HG03066 (cell line): ENCODE measurements at regions not wholly inside any gene's neighbourhood (a gene's known extent, or its start where the extent isn't known, plus 50 kb on each side); places are given as distances from the start of the nearest gene placed in this dataset.

Experiments used
- ATAC-seq: cut with Tn5 transposase; IDR thresholded peaks from one replicate; pipeline ENCODE4 v1.9.1; 2021; ENCODE audit warnings: low read depth; ENCODE audit not compliant: unreplicated experiment

- peak; percentile 82 for ATAC-seq
Observed at GRCh38 chr7:16975712-16976111, 93.9 kb upstream of the AGR3 start.

GRCh38 chr7:16978358-16979244 lies 96.8 kb upstream of the AGR3 start:
- no peak for ATAC-seq

GRCh38 chr7:16980539-16980938 lies 98.8 kb upstream of the AGR3 start:
- no peak for ATAC-seq

GRCh38 chr7:16982640-16983350 lies 101.0 kb upstream of the AGR3 start:
- ATAC-seq = no peak

- no peak for ATAC-seq
Observed at GRCh38 chr7:16984375-16984774, 102.6 kb upstream of the AGR3 start.

DNA sequence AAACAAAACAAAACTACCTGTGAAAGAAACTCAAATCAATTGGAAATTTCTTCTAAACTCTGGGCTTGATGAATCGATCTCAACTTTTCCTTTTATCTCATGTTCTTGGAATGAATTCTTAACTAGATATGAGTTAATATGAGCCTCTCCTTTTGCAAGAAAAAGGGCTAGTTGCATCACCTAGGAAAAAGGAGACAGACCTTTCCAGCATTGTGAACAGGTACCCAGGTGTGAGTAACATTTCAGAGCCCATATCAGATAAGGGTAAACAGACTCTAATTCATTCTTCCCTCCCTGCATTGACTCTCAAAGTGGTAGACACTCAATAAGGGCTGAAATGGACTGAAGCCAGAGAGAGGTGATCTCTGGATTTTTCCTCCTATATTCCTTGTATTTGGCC lies 103.8 kb upstream of the AGR3 start:
- no peak for ATAC-seq

DNA sequence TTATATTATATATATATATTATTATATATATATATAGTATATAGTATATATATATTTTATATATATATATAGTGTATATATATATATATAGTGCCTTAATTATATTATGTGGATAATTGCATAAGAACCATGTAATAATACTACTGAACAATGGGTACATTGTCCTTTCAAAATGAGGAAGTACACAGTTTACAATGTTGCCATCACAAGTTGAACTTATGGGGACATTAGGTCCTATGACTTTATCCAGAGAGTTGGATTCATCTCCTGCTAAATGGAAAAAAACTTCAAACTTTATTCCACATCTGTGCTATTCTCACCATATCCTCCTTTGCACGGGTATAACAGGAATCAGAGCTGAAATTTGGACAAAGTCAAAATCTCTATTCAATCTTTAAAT lies 105.0 kb upstream of the AGR3 start:
- no peak for ATAC-seq

- no peak for ATAC-seq
Observed at GRCh38 chr7:16989811-16990413, 108.1 kb upstream of the AGR3 start.

- no peak for ATAC-seq
Observed at GRCh38 chr7:16991551-16991950, 109.8 kb upstream of the AGR3 start.

DNA sequence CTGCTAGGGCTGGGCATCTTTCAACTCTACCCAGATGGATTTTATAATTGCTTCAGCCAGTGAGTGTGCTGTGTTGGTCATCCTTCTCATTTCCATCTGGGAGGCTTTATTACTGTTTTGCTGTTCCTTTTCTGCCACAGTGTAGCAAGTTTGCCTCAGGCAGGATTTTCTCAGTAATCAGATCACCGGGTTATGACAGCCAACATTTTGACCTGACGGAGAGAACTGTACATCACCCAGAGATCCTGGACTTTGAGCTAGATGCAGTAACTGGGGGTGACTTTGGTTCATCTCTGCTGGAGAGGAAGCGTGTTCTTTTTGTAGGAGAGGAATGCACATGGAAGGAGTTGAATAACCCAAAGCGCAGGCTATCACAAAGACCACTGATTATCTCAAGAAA lies 111.8 kb upstream of the AGR3 start:
- no peak for ATAC-seq

DNA sequence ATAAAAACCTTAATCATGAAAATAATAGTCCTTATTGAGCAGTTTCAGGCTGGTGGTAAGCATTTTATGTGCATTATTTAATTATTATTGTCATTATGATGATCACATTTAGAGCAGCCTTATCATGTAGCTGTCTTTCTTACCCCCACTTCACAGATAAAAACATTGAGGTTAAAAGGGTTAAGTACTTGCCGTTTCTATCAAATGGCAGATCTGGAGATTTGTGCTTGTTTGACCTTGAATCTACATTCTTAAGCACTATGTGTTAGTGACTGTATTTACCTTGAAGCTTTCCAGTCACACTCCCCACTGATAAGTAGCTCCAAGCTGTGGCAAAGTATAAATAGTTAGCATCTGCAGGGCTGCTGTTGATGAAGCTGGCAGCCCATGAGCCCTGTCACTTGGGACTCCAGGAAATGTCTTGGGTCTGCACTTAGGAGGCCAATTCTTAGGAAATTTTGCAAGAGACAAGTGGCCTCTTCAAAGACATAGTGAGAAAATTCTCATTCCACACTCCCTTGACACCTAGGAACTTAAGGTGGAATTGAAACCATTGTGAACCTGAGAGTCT lies 116.8 kb upstream of the AGR3 start:
- no peak for ATAC-seq

DNA sequence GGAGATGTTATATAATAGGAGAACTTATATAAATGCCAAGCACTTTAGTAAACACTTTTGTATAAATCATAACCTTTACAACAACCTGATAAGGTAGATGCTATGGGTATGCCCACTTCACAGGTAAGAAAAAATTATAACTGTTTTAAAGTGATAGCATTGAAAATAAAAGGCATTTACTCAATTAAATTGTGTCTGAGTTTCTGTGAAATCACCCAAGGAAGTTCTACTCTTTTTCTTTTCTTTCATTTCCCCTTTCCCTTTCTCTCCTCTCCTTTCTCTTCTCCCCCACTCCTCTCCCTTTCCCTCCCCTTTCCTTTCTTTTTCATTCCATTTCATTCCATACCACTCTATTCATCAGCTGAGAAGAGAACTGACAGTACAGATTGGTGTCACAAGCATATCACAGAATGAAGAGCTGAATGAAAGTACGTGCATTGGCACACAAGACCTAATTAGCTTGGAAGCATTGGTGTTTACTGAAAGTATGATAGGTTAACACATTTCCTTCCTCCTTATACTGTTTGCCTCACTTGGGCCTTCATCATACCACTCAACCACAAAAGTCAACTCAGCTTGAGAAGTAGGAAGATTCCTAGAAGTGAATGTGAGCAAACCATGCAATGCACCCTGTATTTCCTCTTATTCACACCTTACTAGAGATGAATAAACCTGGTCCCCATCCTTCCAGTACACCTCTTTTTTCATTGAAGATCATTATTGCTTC lies 117.9 kb upstream of the AGR3 start:
- no peak for ATAC-seq

DNA sequence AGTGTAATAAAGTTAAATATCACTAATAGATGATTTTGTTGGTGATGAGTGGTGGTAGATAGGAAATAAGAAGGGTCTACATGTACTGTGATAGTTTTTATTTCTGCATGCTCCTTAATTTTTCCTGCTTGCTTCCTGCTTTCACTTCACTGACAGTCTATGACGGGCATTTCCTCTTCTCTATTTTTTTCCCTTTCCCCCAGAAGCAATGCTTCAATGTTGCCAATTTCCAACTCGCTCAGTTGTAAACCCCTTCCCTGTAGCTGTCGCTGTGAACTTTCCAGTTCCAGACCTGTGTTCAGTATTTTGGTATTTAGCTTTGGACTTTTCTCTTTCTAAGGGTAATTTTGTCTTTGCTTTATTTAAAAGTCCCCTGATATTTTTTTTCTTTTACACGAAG lies 123.5 kb upstream of the AGR3 start:
- no peak for ATAC-seq

GRCh38 chr7:17007841-17008240 lies 126.1 kb upstream of the AGR3 start:
- ATAC-seq = no peak

- ATAC-seq = no peak
Observed at GRCh38 chr7:17009007-17009719, 127.4 kb upstream of the AGR3 start.

GRCh38 chr7:17009933-17010332 lies 128.2 kb upstream of the AGR3 start:
- ATAC-seq = no peak

- no peak for ATAC-seq
Observed at GRCh38 chr7:17010637-17011300, 129.0 kb upstream of the AGR3 start.

DNA sequence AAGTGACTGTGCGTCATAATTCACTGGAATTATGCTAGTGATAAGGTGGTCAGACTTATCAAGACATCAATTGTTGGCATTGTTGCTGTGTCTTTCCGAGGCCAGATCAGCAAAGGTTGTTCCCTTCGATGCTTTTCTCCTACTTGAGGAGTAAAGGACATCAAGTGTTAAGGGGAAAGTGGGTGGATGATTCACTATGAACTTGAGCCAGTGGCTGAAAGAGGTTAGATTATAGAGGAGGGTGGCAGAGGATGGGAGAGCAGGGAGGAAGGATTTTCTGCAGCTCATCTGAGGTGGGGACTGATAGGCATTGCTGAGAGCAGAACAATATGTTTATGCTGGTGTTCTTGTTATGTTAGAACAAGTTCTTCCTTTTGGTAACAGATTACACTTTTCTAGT lies 131.4 kb upstream of the AGR3 start:
- ATAC-seq = no peak

GRCh38 chr7:17014686-17015085 lies 132.9 kb upstream of the AGR3 start:
- ATAC-seq = no peak
